NCI-H748 (cell line): ENCODE measurements at regions not wholly inside any gene's neighbourhood (a gene's known extent, or its start where the extent isn't known, plus 50 kb on each side); places are given as distances from the start of the nearest gene placed in this dataset.
"Not testable (repeated sequence)": the region's sequence is repeated elsewhere in the genome, so short reads cannot be mapped to it uniquely, and the experiment has no call there.

Experiments
- DNase-seq: peaks from one replicate; lab custom pipeline; 2025; ENCODE audit not compliant: unreplicated experiment; lab: John Stamatoyannopoulos, UW

- DNase-seq, result no peak
These were observed 134.8 kb downstream of the ADCYAP1 start for GRCh38 chr18:1039421-1039820.

- not testable (repeated sequence) for DNase-seq
These were observed 138.4 kb downstream of the ADCYAP1 start for GRCh38 chr18:1043039-1043438.

- no peak for DNase-seq
These were observed 141.0 kb downstream of the ADCYAP1 start for GRCh38 chr18:1045658-1046057.

DNA sequence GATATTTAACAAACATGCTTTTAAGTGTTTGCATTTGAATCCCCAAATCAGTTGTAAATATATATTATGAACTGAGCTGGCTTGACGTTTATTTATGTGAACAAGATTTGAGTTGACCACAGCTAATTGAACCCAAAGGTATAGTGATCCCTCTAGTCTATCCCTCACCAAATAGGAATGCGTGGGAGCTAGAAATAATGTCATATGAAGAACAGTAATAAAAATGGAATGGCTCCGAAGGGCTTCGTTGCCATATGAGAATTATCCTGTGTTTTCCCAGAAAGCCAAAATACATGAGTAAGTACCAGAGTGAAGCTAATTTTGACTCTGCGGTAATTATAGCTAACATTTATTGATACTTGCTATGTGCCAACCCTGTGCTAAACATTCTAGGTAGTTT lies 142.7 kb downstream of the ADCYAP1 start:
- no peak for DNase-seq

- DNase-seq, result no peak
These were observed 143.4 kb downstream of the ADCYAP1 start for GRCh38 chr18:1048032-1048431.

DNA sequence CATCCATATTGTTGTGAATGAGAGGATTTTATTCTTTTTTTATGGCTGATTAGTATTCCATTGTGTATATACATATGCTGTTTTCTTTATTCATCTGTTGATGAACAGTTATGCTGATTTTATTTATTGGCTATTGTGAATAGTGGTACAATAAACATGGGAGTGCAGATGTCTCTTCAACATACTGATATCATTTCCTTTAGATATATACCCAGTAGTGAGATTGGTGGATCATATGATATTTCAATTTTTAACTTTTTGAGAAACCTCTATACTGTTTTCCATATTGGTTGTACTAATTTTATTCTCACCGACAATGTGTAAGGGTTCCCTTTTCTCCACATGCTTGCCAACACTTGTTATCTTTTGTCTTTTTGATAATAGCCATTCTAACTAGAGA lies 144.5 kb downstream of the ADCYAP1 start:
- DNase-seq, result no peak

GRCh38 chr18:1050012-1050657 lies 145.5 kb downstream of the ADCYAP1 start:
- no peak for DNase-seq

DNA sequence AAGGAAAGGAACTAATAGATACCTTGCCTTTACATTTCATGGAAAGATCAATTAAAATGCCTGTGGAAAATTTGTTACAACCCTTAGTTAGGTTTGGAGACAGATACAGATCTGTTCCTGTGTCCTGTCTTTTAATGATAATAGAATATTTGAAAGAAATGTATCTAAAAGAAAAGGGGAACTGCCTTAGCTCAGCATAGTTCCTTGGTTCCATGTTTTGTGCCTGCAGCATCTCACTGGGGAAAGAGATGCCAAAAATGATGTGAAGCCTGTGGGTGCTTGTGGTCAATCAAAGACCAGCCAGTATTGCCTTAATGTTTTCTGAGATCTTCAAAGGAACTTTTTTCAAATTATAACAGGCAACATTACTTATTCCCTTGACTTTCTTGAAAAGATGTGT lies 147.6 kb downstream of the ADCYAP1 start:
- DNase-seq, result no peak

GRCh38 chr18:1053331-1054315 lies 149.0 kb downstream of the ADCYAP1 start:
- DNase-seq, result no peak

GRCh38 chr18:1056404-1056803 lies 151.7 kb downstream of the ADCYAP1 start:
- DNase-seq, result no peak

GRCh38 chr18:1057367-1057766 lies 152.7 kb downstream of the ADCYAP1 start:
- no peak for DNase-seq

DNA sequence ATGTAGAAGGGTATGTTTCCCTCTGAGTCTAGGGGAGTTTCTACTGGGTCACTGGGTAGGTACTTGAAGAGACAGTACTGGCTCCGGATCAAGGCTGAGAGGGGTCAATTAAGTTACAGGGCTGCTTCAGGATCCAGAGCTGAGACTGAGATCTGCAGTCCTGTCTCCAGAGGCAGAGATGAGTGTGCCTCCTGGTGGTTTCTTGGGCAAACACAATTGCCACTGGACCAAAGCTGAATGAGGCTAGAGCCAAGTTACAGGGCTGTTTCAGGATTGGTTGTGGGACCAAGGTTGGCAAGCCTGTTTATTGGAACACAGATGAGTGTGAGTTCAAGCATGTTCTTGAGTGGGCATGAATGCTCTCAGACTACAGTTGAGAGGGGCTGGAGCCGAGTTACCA lies 157.9 kb downstream of the ADCYAP1 start:
- no peak for DNase-seq

DNA sequence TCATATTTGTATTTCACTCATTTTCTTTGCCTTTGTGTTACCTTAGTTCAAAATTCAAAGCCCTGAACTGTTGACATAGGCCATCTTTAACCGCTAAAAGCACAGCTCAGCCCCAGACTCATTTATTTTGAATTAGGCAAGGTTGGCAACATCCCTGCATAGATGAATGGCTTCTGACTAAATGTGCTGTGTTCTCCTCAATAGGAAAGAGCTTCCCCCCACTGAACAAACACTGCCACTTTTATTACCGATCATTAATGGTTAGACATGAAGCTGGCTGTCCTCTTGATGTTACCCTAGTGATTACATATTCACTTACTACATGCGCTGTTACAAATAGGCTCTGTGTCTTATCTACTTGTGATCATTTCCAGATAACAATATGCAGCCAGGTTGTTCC lies 170.7 kb downstream of the ADCYAP1 start:
- peak; percentile 99 for DNase-seq

- no peak for DNase-seq
These were observed 171.2 kb downstream of the ADCYAP1 start for GRCh38 chr18:1075876-1076275.

DNA sequence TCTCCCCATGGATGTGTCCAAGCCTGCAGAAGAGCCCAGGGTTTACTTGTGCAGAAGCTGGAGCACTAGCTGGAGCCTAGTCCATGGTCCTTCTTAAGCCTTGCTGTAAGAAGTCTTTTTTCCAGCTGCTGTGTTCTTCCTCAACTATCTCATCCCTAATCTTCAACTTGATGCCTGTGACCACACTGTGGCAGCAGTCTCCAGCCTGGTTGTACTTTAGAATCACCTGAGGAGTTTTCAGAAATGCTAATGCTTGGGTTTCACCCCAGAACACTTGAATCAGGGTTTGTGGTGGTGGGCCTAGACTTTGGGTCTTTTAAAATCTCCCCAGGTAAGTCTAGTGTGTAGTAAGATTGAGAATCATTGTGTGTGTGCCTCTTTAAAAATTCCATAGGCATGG lies 173.6 kb downstream of the ADCYAP1 start:
- DNase-seq, result peak; percentile 13

- DNase-seq, result not testable (repeated sequence)
These were observed 179.0 kb downstream of the ADCYAP1 start for GRCh38 chr18:1083675-1084074.

DNA sequence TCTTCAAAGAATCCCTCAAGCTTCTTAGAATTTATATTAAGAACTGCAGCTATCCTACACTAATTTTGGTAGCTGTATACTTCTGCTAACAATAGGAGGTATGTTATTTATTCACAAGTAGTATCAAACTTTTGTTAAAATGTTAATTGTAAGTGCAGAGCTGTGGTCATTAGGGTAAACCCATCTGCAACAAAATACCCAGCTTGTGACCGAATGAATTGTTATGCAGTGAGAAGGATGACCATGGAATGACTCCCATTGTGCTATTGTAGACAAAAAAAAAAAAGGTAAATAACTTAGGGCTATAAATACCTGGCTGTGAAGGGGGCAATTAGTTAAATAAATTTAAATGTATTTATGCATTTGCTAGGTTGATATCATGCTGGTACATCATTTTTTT lies 186.1 kb downstream of the ADCYAP1 start:
- peak; percentile 73 for DNase-seq

DNA sequence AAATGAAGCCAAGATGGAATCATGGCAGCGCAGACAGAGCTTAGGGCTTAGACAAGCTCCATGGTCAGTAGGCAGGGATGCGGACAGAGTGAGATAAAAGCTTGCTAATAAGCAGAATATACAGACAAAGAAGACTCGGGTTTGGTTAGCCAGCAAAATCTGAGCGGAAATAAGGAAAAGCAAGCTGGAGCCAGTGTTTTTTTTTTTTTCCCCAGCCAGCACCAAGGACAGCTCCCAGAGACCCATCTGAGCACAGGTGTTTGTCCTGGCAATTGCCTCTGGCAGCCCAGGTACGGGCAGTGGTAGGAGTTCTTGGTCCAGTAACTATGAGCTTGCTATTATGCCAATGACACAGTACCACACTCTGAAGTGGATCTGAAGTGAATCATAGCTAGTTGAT lies 187.6 kb downstream of the ADCYAP1 start:
- no peak for DNase-seq

DNA sequence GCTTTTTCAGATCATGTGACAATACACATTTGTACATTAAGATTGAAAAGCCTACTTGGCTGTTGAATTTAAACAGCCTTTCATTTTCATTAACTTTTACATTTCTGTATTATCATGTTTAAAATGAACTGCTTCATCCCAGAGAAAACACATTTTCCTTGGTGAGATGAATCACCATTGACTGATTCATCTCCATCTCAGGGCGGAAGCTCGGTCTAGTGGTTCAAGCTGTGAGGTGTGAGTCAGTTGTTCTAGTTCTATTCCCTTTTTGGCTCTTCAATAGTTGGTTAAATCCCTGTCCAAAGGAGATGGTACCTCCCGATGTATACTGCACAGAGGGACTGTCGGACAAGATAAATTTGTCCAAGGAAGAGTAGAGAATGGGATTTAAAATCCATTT lies 189.7 kb downstream of the ADCYAP1 start:
- DNase-seq, result no peak

DNA sequence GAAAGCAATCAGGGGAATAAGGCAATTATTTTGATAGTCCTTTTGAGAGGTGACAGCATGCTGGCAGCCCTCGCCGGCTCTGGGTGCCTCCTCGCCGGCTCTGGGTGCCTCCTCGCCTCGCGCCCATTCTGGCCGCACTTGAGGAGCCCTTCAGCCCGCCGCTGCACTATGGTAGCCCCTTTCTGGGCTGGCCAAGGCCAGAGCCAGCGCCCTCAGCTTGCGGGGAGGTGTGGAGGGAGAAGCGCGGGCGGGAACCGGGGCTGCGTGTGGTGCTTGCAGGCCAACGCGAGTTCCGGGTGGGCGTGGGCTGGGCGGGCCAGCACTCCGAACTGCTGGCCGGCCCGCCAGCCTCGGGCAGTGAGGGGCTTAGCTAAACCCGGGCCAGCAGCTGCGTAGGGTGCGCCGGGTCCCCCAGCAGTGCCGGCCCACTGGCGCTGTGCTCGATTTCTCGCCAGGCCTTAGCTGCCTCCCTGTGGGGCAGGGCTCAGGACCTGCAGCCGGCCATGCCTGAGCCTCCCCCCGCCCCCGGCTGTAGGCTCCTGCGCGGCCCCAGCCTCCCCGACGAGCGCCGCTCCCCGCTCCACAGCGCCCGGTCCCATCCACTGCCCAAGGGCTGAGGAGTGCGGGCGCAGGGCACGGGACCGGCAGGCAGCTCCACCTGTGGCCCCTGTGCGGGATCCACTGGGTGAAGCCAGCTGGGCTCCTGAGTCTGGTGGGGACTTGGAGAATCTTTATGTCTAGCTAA lies 193.5 kb downstream of the ADCYAP1 start:
- DNase-seq, result not testable (repeated sequence)

DNA sequence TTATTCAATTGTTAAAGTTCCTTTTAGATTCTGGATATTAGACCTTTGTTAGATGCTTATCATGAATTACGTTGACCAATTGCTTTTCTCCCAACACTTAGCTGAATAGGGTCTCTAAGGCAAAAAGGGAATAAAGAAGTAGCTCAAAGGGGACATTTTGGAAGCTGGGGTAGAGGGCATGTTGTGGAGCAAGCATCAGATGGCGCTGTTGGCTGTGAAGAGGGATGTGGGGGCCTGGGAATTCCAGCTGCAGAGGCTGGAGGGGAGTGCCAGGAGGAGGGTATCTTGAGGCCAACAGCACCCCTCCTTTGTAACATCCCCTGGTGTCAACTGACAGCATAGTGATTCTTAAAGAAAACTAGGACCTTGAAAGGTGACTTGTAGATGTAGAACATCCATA lies 198.2 kb downstream of the ADCYAP1 start:
- DNase-seq, result no peak

- DNase-seq, result peak; percentile 52
These were observed 198.9 kb downstream of the ADCYAP1 start for GRCh38 chr18:1103537-1103936.
